Right lobe of liver (tissue), 4 donors: ENCODE measurements at regions not wholly inside any gene's neighbourhood (a gene's known extent, or its start where the extent isn't known, plus 50 kb on each side); places are given as distances from the start of the nearest gene placed in this dataset.

Source experiments
- CTCF ChIP-seq, 4 donors: fragments of 200-600 bp in 3 of 4; fragments of 450-650 bp in 1 of 4; IDR thresholded peaks; one replicate each; pipeline versions ENCODE4 v1.5.1 to v1.8.0; 2016 to 2022; ENCODE audit warnings: antibody characterized with exemption in 4 of 4, mild to moderate bottlenecking in 2 of 4
- POLR2A ChIP-seq: fragments of 450-650 bp; IDR thresholded peaks from one replicate; pipeline ENCODE4 v1.6.1; 2017; ENCODE audit warnings: antibody characterized with exemption, mild to moderate bottlenecking
- donor health status: DM: no; HTN: no; CAD: no.
- donor health status: DM: no; HTN: no; CAD: no.
- donor health status: DM: no; HTN: yes; CAD: no.

GRCh38 chr14:98966475-98967162, 305.4 kb downstream of the BCL11B start:
- TF ChIP-seq CTCF (IDR thresholded peaks at IDR 0.05) (no peak), POLR2A (no peak)
